AG20443 (cell line): ENCODE measurements at regions not wholly inside any gene's neighbourhood (a gene's known extent, or its start where the extent isn't known, plus 50 kb on each side); places are given as distances from the start of the nearest gene placed in this dataset.
"Not testable (repeated sequence)": the region's sequence is repeated elsewhere in the genome, so short reads cannot be mapped to it uniquely, and the experiment has no call there.

Experiments used
- DNase-seq: peaks from one replicate; pipeline ENCODE4 v3.0.0; 2012; ENCODE audit warnings: low spot score, mixed read lengths

- no peak for DNase-seq
Observed at GRCh38 chr2:82491591-82491990, 1967.5 kb downstream of the SUCLG1 start.

DNA sequence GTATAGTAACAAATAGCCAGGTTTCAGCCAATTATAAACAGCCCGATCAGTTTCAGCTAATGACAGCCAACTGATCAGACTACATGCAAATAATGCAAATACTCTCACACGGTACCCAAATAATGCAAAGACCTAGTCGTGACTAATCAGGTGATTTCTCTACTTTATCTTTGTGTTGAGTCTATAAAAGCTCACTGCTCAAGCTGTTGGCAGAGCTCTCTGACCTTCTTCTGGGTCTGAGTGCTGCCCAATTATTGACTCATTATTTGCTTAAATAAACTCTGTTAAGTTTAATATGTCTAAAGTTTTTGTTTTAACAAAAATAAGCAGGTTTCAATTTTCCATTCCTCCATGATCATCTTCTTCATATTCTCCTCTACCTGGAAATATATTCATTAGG lies 1971.7 kb downstream of the SUCLG1 start:
- no peak for DNase-seq

- no peak for DNase-seq
Observed at GRCh38 chr2:82485701-82486100, 1973.4 kb downstream of the SUCLG1 start.

GRCh38 chr2:82481207-82481606 lies 1977.9 kb downstream of the SUCLG1 start:
- no peak for DNase-seq

DNA sequence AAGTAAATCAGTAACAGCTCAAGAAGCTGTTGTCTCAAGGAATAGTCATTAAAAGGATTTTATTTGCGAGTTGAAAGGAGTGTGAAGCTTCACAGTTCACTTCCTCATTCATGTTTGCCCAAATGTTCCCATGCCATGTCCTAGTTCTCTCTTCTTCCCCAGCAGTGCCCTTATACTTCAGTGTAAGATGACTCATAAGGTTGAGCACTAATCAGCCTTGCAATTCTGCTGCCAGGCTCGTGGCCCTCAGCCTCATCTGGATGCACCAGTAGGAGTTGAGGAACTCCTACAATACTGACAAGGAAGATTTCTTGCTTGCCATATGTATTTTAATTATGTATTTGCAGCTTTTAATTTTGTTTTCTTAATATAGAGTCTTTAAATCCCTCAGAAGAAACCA lies 1980.4 kb downstream of the SUCLG1 start:
- DNase-seq = no peak

DNA sequence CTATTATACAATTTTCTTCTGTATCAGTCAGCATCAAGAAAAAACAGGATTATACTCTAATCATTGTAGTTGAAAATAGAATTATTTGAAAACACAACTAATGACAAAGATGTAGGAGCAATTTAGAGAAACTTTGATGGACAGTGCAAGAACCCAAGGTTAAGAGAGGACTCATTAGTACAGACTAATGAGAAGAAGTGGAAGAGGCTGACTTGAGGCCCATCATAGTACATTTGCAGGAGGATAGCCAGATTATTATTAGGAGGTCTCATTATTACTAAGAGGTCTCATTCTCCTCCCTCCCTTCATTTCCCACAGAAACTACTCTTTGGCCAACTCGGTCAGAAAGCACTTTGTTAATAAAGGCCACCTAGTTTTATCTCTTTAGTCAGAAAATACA lies 1983.0 kb downstream of the SUCLG1 start:
- no peak for DNase-seq

- DNase-seq = no peak
Observed at GRCh38 chr2:82428251-82428650, 2030.8 kb downstream of the SUCLG1 start.

DNA sequence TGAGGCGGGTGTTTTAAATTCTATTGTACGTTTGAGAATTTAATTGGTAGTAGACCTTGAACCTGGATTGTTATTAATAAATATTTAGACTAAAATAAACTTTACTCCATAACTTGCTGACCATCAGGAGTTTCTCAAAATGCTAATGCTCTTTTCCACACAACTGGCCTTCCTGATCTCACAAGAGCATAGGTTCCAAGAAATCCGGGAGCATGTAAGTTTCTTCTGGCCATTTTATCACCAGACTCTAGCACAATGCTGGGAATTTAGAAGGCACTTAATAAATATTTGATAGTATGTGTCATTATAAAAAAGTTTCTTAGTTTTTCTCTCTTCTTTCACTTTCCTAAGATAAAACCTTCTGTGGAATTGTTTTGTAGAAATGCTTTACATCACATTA lies 2047.1 kb downstream of the SUCLG1 start:
- DNase-seq = no peak

- no peak for DNase-seq
Observed at GRCh38 chr2:82411071-82411470, 2048.0 kb downstream of the SUCLG1 start.

DNA sequence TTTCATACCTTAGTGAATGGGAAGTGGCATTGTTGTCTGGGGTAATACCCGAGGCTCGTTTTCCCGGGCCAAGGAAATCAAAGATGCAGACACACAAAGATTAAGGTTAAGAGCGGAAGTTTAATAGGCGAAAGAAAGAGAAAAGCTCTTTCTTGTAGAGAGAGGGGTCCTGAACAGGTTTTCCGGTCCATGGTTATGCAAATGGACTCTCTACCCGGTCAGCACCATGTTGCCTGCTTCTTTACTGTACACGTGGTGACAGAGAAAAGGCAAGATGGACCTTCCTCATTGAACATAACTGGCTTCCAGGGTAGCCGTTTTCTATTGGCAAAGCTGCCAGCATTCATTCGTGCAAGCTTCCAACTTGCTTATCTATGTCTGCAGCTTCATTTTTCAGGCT lies 2063.5 kb downstream of the SUCLG1 start:
- DNase-seq = no peak

DNA sequence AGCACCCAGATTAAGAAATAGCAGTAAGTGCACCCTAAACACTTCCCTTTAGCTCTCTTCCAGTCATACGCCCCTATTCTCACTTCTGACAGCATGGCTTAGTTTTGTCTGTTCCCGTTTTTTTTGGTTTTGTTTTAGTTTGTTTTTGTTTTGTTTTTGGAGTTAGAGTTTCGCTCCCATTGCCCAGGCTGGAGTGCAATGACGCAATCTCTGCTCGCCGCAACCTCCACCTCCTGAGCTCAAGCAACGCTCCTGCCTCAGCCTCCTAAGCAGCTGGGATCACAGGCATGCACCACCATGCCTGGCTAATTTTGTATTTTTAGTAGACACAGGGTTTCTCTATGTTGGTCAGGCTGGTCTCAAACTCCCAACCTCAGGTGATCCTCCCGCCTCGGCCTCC lies 2067.7 kb downstream of the SUCLG1 start:
- DNase-seq = no peak

GRCh38 chr2:82355622-82356021 lies 2051.1 kb upstream of the LRRTM1 start:
- DNase-seq = no peak

DNA sequence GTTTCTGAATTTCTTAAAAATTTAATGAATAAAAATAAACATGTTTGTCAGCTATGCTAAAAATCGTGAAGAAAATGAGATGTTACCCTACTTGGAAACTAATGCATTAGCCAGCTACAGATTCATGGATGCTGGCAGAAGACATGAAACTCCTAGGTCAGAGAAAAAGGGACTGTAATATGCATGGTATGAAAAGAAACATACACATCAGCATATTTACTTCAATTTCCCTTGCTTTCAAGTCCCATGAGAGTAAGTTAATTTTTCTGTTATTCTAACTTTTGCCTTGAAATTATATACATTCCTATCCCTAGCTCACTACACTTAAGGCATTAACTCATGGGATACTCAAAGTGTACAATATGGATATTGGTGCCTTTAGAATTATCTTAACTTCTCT lies 2041.4 kb upstream of the LRRTM1 start:
- no peak for DNase-seq

DNA sequence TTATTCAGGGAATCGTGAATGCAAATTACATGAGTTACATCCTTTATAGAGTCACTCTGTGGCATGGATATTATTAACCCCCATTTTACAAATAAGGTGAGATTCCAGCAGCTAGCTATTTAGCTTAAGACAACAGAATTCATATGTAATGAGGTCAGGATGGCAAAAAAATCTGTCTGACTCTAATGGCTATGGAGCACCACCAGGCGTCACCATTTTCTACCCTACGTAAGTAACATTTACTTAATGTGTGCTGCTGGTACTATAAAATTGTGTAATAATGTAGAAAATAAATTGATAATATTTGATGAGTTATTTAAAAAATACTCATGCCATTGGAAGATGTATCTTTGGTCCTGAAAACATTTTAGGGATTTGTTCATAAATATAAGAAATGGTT lies 2040.1 kb upstream of the LRRTM1 start:
- no peak for DNase-seq

DNA sequence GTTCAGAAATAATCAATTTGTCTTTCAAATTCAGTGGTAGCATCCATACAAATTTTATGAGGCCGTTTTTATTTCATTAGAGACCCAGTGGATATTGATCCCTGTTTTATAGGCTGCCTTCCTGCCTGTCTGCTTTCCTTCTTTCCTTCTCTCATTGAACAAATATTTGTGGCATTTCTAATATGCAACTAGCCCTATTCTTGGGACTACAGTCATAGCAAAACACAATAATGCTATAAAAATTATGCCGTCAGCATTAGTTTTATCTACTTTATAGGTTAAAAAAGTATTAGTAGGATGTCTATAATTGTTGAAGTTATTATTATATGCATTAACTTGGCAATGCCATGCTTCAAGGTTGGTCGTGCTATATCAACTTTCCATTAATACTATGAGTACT lies 2037.8 kb upstream of the LRRTM1 start:
- no peak for DNase-seq

- no peak for DNase-seq
Observed at GRCh38 chr2:82340578-82341053, 2036.1 kb upstream of the LRRTM1 start.

GRCh38 chr2:82339805-82340204 lies 2035.3 kb upstream of the LRRTM1 start:
- no peak for DNase-seq

- no peak for DNase-seq
Observed at GRCh38 chr2:82333697-82334096, 2029.1 kb upstream of the LRRTM1 start.

DNA sequence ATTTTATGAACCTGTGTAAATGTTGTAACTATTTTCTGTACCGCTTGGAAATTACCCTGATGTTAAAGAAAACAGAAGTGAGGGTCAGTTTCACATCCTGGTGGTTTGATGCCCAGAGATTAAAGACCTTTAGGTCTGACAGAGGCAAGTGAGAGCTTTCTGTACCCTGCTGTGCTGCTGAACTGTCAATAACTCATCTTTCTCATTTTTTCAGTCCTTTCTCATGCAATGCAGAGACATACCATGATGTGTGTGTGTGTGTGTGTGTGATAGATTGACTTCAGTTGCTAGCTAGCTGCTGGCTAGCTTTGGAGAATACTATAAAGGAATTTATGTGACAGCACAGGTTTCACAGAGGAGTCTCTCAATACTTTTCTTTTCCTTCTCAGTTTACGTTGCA lies 2025.6 kb upstream of the LRRTM1 start:
- no peak for DNase-seq

DNA sequence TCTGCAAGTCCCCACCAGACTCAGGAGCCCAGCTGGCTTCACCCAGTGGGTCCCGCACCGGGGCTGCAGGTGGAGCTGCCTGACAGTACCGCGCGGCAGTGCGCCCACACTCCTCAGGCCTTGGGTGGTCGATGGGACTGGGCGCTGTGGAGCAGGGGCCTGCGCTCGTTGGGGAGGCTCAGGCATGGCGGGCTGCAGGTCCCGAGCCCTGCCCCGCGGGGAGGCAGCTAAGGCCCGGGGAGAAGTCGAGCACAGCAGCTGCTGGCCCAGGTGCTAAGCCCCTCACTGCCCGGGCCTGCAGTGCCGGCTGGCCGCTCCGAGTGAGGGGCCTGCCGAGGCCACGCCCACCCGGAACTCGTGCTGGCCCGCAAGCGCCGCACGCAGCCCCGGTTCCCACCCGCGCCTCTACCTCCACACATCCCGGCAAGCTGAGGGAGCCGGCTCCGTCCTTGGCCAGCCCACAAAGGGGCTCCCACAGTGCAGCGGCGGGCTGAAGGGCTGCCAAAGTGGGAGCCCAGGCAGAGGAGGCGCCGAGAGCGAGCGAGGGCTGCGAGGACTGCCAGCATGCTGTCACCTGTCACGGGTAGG lies 2021.7 kb upstream of the LRRTM1 start:
- DNase-seq = not testable (repeated sequence)

GRCh38 chr2:82320296-82320695 lies 2015.7 kb upstream of the LRRTM1 start:
- no peak for DNase-seq

DNA sequence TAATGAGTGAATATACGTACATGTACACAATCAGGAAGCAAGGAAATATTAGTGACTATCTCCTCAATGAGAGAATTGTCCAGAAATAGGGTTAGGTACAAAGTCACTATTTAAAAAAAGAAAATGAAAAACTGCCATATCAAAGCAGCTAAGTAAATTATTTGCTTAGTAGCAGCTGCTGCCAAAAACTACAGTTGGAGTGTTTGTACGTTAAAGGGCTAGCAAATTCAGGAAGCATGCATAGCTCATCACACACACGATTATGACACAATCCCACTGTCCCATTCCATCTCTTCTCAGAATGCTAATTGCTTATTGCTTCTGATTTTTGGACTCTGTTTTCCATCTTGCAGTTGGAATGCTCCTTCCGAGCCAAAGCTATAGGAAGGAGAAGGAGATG lies 2012.5 kb upstream of the LRRTM1 start:
- no peak for DNase-seq

DNA sequence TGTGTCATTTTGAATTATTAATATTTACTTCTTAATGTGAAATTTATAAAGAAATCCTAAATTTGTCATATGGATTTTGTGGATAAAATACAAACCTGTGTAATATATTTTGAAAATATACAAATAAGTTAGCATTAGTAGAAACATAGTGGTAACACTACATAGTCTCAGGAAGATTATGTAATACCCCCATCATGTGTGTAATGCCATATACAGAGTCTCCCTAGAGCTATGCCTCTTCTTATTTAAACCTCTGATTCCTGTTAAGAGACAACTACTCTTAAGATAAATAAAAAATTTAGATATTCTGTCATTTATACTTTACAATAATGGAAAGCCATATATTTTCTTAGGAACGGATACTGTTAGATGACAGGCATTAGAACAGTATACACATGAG lies 2012.0 kb upstream of the LRRTM1 start:
- no peak for DNase-seq

DNA sequence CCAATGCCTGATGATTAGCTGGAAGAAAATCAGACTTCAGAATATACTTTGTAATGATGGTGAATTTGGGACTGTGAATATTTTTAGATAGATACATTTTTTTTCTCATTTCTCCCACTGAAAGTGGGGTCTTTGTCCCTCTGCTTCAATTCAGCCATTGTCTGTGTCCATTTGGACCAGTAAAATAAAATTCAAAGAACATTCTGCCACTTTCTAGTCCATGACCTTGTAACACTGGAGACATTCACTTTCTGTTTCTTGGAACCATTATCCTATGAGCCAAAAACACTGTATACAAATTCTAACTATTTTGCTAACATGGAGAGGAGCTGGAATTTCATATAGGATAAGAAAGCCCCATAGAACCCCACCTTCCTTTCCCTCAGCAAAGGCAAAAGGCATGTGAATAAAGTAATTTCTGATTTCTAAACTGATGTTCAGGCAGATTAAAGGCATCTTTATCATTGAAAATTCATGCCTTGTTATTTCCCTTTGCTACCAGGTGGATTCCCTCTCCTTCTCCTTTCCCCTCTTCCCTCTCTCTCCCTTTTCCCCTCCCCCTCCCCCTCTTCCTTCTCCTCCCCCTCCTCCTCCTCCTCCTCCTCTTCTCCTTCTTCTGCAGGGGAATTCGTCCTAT lies 2010.4 kb upstream of the LRRTM1 start:
- DNase-seq = no peak
